ENCODE measurements at regions not wholly inside any gene's neighbourhood (a gene's known extent, or its start where the extent isn't known, plus 50 kb on each side); places are given as distances from the start of the nearest gene placed in this dataset.

DNA sequence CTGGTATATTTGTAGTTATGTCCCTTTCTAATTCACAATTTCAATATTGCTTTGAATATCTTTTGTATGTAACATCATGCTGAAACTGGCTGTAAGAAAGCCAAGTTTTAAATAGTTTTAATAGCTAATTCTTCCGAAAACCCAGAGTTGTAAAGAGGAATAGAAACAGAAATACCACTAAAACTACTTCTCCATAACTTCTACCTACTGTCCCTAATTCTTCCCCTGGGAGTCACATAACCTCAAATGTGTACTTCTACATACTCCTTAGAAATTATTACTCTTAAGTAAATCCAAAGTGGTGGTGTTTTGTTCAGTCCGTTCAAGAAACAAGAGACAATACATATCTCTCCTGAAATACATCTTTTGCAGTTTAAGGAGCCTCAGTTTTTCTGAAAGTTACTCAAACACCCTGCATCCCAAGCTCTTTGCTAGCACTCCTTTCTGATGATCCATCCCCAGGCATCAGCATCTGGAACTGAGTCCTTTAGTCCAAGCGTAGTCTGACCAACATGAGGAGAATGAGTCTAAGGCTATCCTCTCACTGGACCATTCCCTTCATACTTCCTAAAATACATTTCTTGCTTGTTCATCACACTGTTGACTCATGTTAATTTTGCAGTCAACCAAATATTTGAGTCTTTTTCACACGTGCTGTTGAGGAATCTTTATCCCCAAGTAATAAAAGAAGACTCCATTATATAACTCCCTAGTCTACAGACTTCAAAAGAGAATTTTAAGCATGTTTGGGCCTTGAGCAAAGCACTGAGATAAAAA, 214.3 kb upstream of the NUDT4 start:
- Histone ChIP-seq H3K9me3 (no peaks in the 10 kb centered on the region), H3K27ac (no peak overlapping the region), H3K36me3 (no peaks in the 10 kb centered on the region), H3K4me3 (no peak overlapping the region), H3K27me3 (no peaks in the 10 kb centered on the region), H3K4me1 (no peaks in the 10 kb centered on the region)
- no peak for DNase-seq (ENCODE audit: low spot score in 2 of 2)
- intact Hi-C loops (cut with DNase I) = no loop called here
- no peak for TF ChIP-seq CTCF (IDR thresholded peaks at IDR 0.05)

DNA sequence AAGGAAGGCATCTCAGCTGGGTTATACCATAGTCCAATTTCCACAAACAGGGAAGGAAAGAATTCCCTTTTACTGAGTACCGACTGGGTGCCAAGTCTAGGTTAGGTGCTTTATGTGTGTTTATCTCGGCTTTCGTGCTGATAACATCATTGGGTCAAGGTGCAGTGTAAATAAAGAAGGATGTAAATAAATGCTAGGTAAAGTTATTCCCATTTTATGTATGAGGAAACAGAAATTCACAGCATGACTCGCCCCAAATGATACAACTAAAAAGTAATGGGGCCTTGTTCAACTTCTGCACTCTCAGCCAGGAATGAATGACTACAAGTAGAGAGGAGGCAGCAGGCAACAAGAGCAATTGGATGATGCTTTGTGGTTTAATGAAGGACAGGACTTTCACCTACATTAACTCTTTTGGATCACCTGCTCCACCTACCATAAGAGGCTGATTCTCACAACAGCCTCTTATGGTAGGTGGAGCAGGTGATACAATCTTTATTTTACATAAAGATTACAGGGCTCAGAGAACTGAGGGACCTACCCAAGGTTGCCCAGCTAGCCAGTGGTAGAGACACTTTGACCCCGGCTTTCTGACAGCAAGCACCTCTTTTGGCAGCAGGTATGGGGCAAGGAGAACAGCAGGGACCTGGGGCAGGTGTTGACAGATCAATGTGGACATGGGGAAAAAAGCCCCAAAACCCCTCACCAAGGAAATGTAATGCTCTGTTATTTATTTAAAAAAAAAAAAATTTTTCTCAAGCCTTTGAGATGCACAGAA, 213.4 kb upstream of the NUDT4 start:
- H3K27me3 ChIP-seq = no peaks in the 10 kb centered on the region
- no peak overlapping the region for H3K4me3 ChIP-seq
- H3K36me3 ChIP-seq = no peaks in the 10 kb centered on the region
- H3K9me3 ChIP-seq = no peaks in the 10 kb centered on the region
- intact Hi-C loops (cut with DNase I) = no loop called here
- H3K27ac ChIP-seq = no peak overlapping the region
- no peak for DNase-seq (ENCODE audit: low spot score in 2 of 2)
- H3K4me1 ChIP-seq = no peaks in the 10 kb centered on the region
- no peak for TF ChIP-seq CTCF (IDR thresholded peaks at IDR 0.05)

DNA sequence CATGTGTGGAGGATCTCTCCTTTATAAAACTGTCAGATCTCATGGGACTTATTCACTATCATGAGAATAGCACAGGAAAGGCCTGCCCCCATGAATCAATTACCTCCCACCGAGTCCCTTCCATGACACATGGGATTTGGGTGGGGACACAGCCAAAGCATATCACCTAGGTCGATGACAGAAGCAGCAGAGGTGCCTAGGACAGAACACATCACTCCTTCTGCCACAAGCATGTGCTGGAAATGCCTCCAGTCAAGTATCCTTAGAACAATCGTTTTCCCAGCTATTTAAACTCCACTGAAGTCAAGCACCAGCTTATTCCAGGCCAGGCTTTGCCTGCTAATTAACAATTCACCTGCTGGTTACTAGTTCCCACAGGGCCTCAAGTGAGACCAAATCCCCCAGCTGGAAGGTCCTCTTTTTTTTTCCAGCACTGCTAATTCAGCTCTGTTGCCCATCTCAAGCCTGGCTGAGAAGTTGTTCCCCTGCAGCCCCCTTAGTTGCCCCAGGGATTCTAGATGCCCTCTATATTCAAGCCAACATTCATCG, 212.3 kb upstream of the NUDT4 start:
- TF ChIP-seq CTCF (IDR thresholded peaks at IDR 0.05) = no peak
- H3K36me3 ChIP-seq = no peaks in the 10 kb centered on the region
- no peaks in the 10 kb centered on the region for H3K9me3 ChIP-seq
- H3K27me3 ChIP-seq = no peaks in the 10 kb centered on the region
- H3K4me1 ChIP-seq = no peaks in the 10 kb centered on the region
- intact Hi-C loops (cut with DNase I) = no loop called here
- no peak for DNase-seq (ENCODE audit: low spot score in 2 of 2)
- H3K27ac ChIP-seq = no peak overlapping the region
- H3K4me3 ChIP-seq = no peak overlapping the region

- Histone ChIP-seq H3K4me3 (no peak overlapping the region), H3K27me3 (no peaks in the 10 kb centered on the region), H3K36me3 (no peaks in the 10 kb centered on the region), H3K4me1 (no peaks in the 10 kb centered on the region), H3K9me3 (no peaks in the 10 kb centered on the region), H3K27ac (no peak overlapping the region)
- TF ChIP-seq CTCF (IDR thresholded peaks at IDR 0.05) = no peak
- DNase-seq (ENCODE audit: low spot score in 2 of 2) = no peak
- intact Hi-C loops (cut with DNase I) = no loop called here
These were observed 211.0 kb upstream of the NUDT4 start for GRCh38 chr12:93166541-93167307.

DNA sequence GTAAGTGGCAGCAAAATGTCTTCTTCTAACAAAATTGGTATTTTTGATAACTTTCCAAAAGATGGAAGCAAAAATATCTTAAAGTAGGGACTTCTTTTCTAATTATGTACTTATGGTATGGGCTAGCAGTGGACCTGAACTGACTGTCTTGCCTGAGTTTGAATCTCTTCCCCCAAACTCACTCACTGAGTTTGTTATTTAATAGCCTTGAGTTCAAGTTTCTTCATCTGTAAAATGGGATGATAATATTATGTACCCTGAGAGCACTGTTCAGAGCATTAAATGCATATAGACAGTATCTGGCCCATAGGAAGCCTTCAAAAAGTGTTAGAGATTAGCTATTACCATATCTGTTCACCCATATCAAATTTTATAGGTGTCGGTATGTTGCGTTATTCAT, 210.4 kb upstream of the NUDT4 start:
- H3K27ac ChIP-seq = no peak overlapping the region
- peak overlapping the region in 1 of 2 donors; percentile 48 for H3K4me3 ChIP-seq
- H3K36me3 ChIP-seq = no peaks in the 10 kb centered on the region
- TF ChIP-seq CTCF (IDR thresholded peaks at IDR 0.05) = no peak
- DNase-seq (ENCODE audit: low spot score in 2 of 2) = no peak
- no peaks in the 10 kb centered on the region for H3K9me3 ChIP-seq
- intact Hi-C loops (cut with DNase I) = no loop called here
- no peaks in the 10 kb centered on the region for H3K4me1 ChIP-seq
- no peaks in the 10 kb centered on the region for H3K27me3 ChIP-seq
